NCI-H2196 (cell line): ENCODE measurements at regions not wholly inside any gene's neighbourhood (a gene's known extent, or its start where the extent isn't known, plus 50 kb on each side); places are given as distances from the start of the nearest gene placed in this dataset.
"Not testable (repeated sequence)": the region's sequence is repeated elsewhere in the genome, so short reads cannot be mapped to it uniquely, and the experiment has no call there.

Source experiments
- DNase-seq: peaks from one replicate; lab custom pipeline; 2025; ENCODE audit not compliant: unreplicated experiment; lab: John Stamatoyannopoulos, UW

- DNase-seq = no peak
These were observed 202.4 kb downstream of the C16orf95 start for GRCh38 chr16:87114832-87115231.

GRCh38 chr16:87115646-87116045 is 201.5 kb downstream of the C16orf95 start:
- DNase-seq = no peak

GRCh38 chr16:87117936-87118335 is 199.3 kb downstream of the C16orf95 start:
- DNase-seq = no peak

GRCh38 chr16:87119168-87119567 is 198.0 kb downstream of the C16orf95 start:
- DNase-seq = no peak

- DNase-seq = no peak
These were observed 197.4 kb downstream of the C16orf95 start for GRCh38 chr16:87119748-87120147.

- no peak for DNase-seq
These were observed 195.4 kb downstream of the C16orf95 start for GRCh38 chr16:87121816-87122215.

GRCh38 chr16:87123356-87124001 is 193.7 kb downstream of the C16orf95 start:
- no peak for DNase-seq

- not testable (repeated sequence) for DNase-seq
These were observed 192.8 kb downstream of the C16orf95 start for GRCh38 chr16:87124405-87124804.

GRCh38 chr16:87125206-87126155 is 191.7 kb downstream of the C16orf95 start:
- no peak for DNase-seq

- DNase-seq = no peak
These were observed 190.7 kb downstream of the C16orf95 start for GRCh38 chr16:87126403-87127025.

GRCh38 chr16:87127061-87127765 is 190.0 kb downstream of the C16orf95 start:
- DNase-seq = no peak

GRCh38 chr16:87127766-87128147 is 189.4 kb downstream of the C16orf95 start:
- DNase-seq = no peak

GRCh38 chr16:87129771-87130170 is 187.4 kb downstream of the C16orf95 start:
- DNase-seq = no peak

- DNase-seq = no peak
These were observed 185.9 kb downstream of the C16orf95 start for GRCh38 chr16:87131061-87131995.

- no peak for DNase-seq
These were observed 185.2 kb downstream of the C16orf95 start for GRCh38 chr16:87131996-87132345.

GRCh38 chr16:87132361-87133014 is 184.7 kb downstream of the C16orf95 start:
- no peak for DNase-seq

- DNase-seq = no peak
These were observed 183.9 kb downstream of the C16orf95 start for GRCh38 chr16:87133112-87133850.

- no peak for DNase-seq
These were observed 183.1 kb downstream of the C16orf95 start for GRCh38 chr16:87133966-87134627.

- DNase-seq = no peak
These were observed 182.6 kb downstream of the C16orf95 start for GRCh38 chr16:87134628-87134995.
